OCI-LY7 (cell line): ENCODE measurements at regions not wholly inside any gene's neighbourhood (a gene's known extent, or its start where the extent isn't known, plus 50 kb on each side); places are given as distances from the start of the nearest gene placed in this dataset.
"Not testable (repeated sequence)": the region's sequence is repeated elsewhere in the genome, so short reads cannot be mapped to it uniquely, and the experiment has no call there.

Source experiments
- CTCF ChIP-seq: fragments of 200-600 bp; sonication (generic); conservative IDR thresholded peaks from 2 replicates; pipeline ENCODE4 v1.5.1; 2014; ENCODE audit warnings: mild to moderate bottlenecking, antibody characterized with exemption, low read length, moderate library complexity, mixed read lengths
- EZH2phosphoT487 ChIP-seq: fragments of 200-600 bp; sonication (generic); IDR thresholded peaks from 2 replicates; pipeline ENCODE4 v1.6.1; 2018; ENCODE audit warnings: low read depth, borderline replicate concordance, mild to moderate bottlenecking, mixed run types, antibody characterized with exemption, low read length, moderate library complexity, mixed read lengths

GRCh38 chr10:77735136-77735535 is 97.5 kb upstream of the KCNMA1 start:
- not testable (repeated sequence) for TF ChIP-seq CTCF, EZH2phosphoT487
